IMR-90 (cell line): ENCODE measurements at regions not wholly inside any gene's neighbourhood (a gene's known extent, or its start where the extent isn't known, plus 50 kb on each side); places are given as distances from the start of the nearest gene placed in this dataset.

Experiments used
- ATAC-seq: fragments of 200-7000 bp; cut with Tn5 transposase; 2 replicates; pipeline ENCODE4 v1.9.1; 2020; ENCODE audit warnings: low read depth, mild to moderate bottlenecking, moderate library complexity
- BruUV-seq: library from RNA; stranded (reverse); fragments of 400-500 nt; replicated peaks from 2 replicates; lab custom pipeline; 2021; lab: Mats Ljungman, UMichigan
- CTCF ChIA-PET: fragments of 300-600 bp; formaldehyde crosslinking; extraction: SDS; loops from one replicate; lab custom pipeline; 2021; ENCODE audit warnings: antibody characterized with exemption; lab: Yijun Ruan, JAX
- POLR2A ChIA-PET: fragments of 300-600 bp; sonication (Branson Sonifier 250); formaldehyde crosslinking; loops from one replicate; lab custom pipeline; 2022; ENCODE audit warnings: antibody characterized with exemption; ENCODE audit not compliant: unreplicated experiment; lab: Charles Lee
- DNase-seq: peaks from one replicate; pipeline ENCODE4 v3.0.0; 2013
- H2AFZ ChIP-seq: replicated peaks from 2 replicates; pipeline ENCODE3; 2013; ENCODE audit warnings: low read length, mild to moderate bottlenecking; ENCODE audit not compliant: poor library complexity
- H2AK5ac ChIP-seq: 2 replicates; pipeline ENCODE4 v1.6.1; 2013; ENCODE audit warnings: low read depth, low read length, inconsistent platforms
- H2AK9ac ChIP-seq: replicated peaks from 2 replicates; pipeline ENCODE3; 2013; ENCODE audit warnings: mild to moderate bottlenecking, low read depth, low read length, moderate library complexity; ENCODE audit not compliant: poor library complexity
- H2BK120ac ChIP-seq: 2 replicates; pipeline ENCODE4 v1.6.1; 2013; ENCODE audit warnings: low read depth, low read length, inconsistent platforms
- H2BK15ac ChIP-seq: 3 replicates; pipeline ENCODE4 v1.6.1; 2013; ENCODE audit warnings: low read depth, low read length, inconsistent platforms
- H2BK20ac ChIP-seq: 2 replicates; pipeline ENCODE4 v1.6.1; 2013; ENCODE audit warnings: low read depth, mild to moderate bottlenecking, inconsistent platforms, low read length, moderate library complexity
- H2BK5ac ChIP-seq: 2 replicates; pipeline ENCODE4 v1.6.1; 2013; ENCODE audit warnings: mild to moderate bottlenecking, low read depth, low read length, inconsistent platforms; ENCODE audit not compliant: poor library complexity, severe bottlenecking
- H3K14ac ChIP-seq: replicated peaks from 2 replicates; pipeline ENCODE4 v1.6.1; 2013; ENCODE audit warnings: low read depth, low read length, inconsistent platforms
- H3K18ac ChIP-seq: 2 replicates; pipeline ENCODE4 v1.6.1; 2013; ENCODE audit warnings: low read depth, low read length, control low read depth
- H3K23ac ChIP-seq: 2 replicates; pipeline ENCODE4 v1.6.1; 2013; ENCODE audit warnings: low read depth, low read length, inconsistent platforms
- H3K27ac ChIP-seq: 2 replicates; pipeline ENCODE4 v1.5.1; 2013; ENCODE audit warnings: mild to moderate bottlenecking, control low read depth, low read length; ENCODE audit not compliant: insufficient read depth
- H3K27me3 ChIP-seq: 2 replicates; pipeline ENCODE4 v1.6.1; 2013; ENCODE audit warnings: low read length; ENCODE audit not compliant: control insufficient read depth, insufficient read depth
- H3K36me3 ChIP-seq: 2 replicates; pipeline ENCODE4 v1.6.1; 2013; ENCODE audit warnings: low read length, mixed read lengths; ENCODE audit not compliant: control insufficient read depth, insufficient read depth
- H3K4ac ChIP-seq: 2 replicates; pipeline ENCODE4 v1.6.1; 2013; ENCODE audit warnings: low read depth, low read length, inconsistent platforms
- H3K4me1 ChIP-seq: 2 replicates; pipeline ENCODE4 v1.6.1; 2013; ENCODE audit warnings: low read length, mixed read lengths; ENCODE audit not compliant: control insufficient read depth, insufficient read depth
- H3K4me2 ChIP-seq: 2 replicates; pipeline ENCODE4 v1.6.1; 2013; ENCODE audit warnings: low read depth, mild to moderate bottlenecking, control low read depth, low read length, moderate library complexity
- H3K4me3 ChIP-seq: 2 replicates; pipeline ENCODE4 v1.5.1; 2013; ENCODE audit warnings: low read depth, mild to moderate bottlenecking, control low read depth, low read length, moderate library complexity; ENCODE audit not compliant: insufficient read depth
- H3K56ac ChIP-seq: 2 replicates; pipeline ENCODE4 v1.6.1; 2013; ENCODE audit warnings: low read length, inconsistent platforms; ENCODE audit not compliant: insufficient read depth; ENCODE audit errors: extremely low read depth
- H3K79me1 ChIP-seq, 2 experiments: 2 replicates each; pipeline ENCODE4 v1.6.1; 2013; ENCODE audit warnings: low read length in 2 of 2, inconsistent platforms in 1 of 2, low read depth in 1 of 2
- H3K9ac ChIP-seq: 2 replicates; pipeline ENCODE4 v1.6.1; 2013; ENCODE audit warnings: low read depth, low read length, control low read depth
- H3K9me1 ChIP-seq: 2 replicates; pipeline ENCODE4 v1.6.1; 2013; ENCODE audit warnings: low read length, inconsistent platforms; ENCODE audit not compliant: insufficient read depth
- H3K9me3 ChIP-seq: 2 replicates; pipeline ENCODE4 v1.6.1; 2013; ENCODE audit warnings: low read length; ENCODE audit not compliant: control insufficient read depth, insufficient read depth
- H4K20me1 ChIP-seq: 2 replicates; pipeline ENCODE4 v1.6.1; 2013; ENCODE audit warnings: low read length, inconsistent platforms; ENCODE audit not compliant: insufficient read depth
- H4K5ac ChIP-seq: 2 replicates; pipeline ENCODE4 v1.6.1; 2013; ENCODE audit warnings: mild to moderate bottlenecking, low read depth, low read length, control low read depth
- H4K8ac ChIP-seq, 2 experiments: 2 replicates each; pipeline ENCODE4 v1.6.1; 2013; ENCODE audit warnings: low read depth in 2 of 2, low read length in 2 of 2, control low read depth in 1 of 2, inconsistent platforms in 1 of 2
- H4K91ac ChIP-seq: 2 replicates; pipeline ENCODE4 v1.6.1; 2013; ENCODE audit warnings: low read depth, low read length, inconsistent platforms; ENCODE audit not compliant: insufficient read depth
- BHLHE40 ChIP-seq: fragments of 150-350 bp; IDR thresholded peaks from 2 replicates; pipeline ENCODE4 v1.6.1; 2016; ENCODE audit warnings: mild to moderate bottlenecking, low read depth, low read length
- CEBPB ChIP-seq: IDR thresholded peaks from 2 replicates; pipeline ENCODE4 v1.6.1; 2012; ENCODE audit warnings: low read depth, low read length, improper control_type of control experiment
- CHD1 ChIP-seq: IDR thresholded peaks from 2 replicates; pipeline ENCODE4 v1.6.1; 2012; ENCODE audit warnings: low read depth, low read length, improper control_type of control experiment
- FOS ChIP-seq: fragments of 150-350 bp; IDR thresholded peaks from 2 replicates; pipeline ENCODE4 v1.6.1; 2016; ENCODE audit warnings: low read depth, low read length
- MAFK ChIP-seq: IDR thresholded peaks from 2 replicates; pipeline ENCODE4 v1.6.1; 2012; ENCODE audit warnings: low read depth, low read length, improper control_type of control experiment
- MAZ ChIP-seq: IDR thresholded peaks from 2 replicates; pipeline ENCODE4 v1.6.1; 2012; ENCODE audit warnings: low read depth, mild to moderate bottlenecking, low read length, improper control_type of control experiment, moderate library complexity, borderline replicate concordance
- MXI1 ChIP-seq: IDR thresholded peaks from 2 replicates; pipeline ENCODE4 v1.6.1; 2012; ENCODE audit warnings: low read depth, mild to moderate bottlenecking, low read length, moderate library complexity, borderline replicate concordance
- NFE2L2 ChIP-seq: fragments of 150-350 bp; IDR thresholded peaks from 2 replicates; pipeline ENCODE4 v1.6.1; 2016; ENCODE audit warnings: low read depth, mild to moderate bottlenecking, low read length
- POLR2A ChIP-seq: IDR thresholded peaks from 2 replicates; pipeline ENCODE4 v1.6.1; 2012; ENCODE audit warnings: mild to moderate bottlenecking, low read depth, low read length
- RAD21 ChIP-seq: IDR thresholded peaks from 2 replicates; pipeline ENCODE4 v1.6.1; 2012; ENCODE audit warnings: low read length, improper control_type of control experiment
- RCOR1 ChIP-seq: IDR thresholded peaks from 2 replicates; pipeline ENCODE4 v1.6.1; 2012; ENCODE audit warnings: mild to moderate bottlenecking, low read length, improper control_type of control experiment; ENCODE audit not compliant: insufficient replicate concordance
- RFX5 ChIP-seq: IDR thresholded peaks from 2 replicates; pipeline ENCODE4 v1.8.0; 2012; ENCODE audit warnings: low read depth, mild to moderate bottlenecking, low read length, moderate library complexity
- SMC3 ChIP-seq: fragments of 150-350 bp; IDR thresholded peaks from 2 replicates; pipeline ENCODE4 v1.6.1; 2016; ENCODE audit warnings: low read depth, mild to moderate bottlenecking, antibody characterized with exemption, low read length, moderate library complexity
- USF2 ChIP-seq: fragments of 150-350 bp; IDR thresholded peaks from 2 replicates; pipeline ENCODE4 v1.6.1; 2017; ENCODE audit warnings: mild to moderate bottlenecking, antibody characterized with exemption, low read length, low read depth
- WGBS, 2 experiments: methylation state at CpG; one replicate each; pipeline versions ENCODE4 v1.1.5 to v1.1.7; 2013; ENCODE audit warnings: missing lambda C conversion rate in 2 of 2; ENCODE audit not compliant: insufficient read length in 1 of 2; ENCODE audit errors: extremely low coverage in 2 of 2; 5-methylcytosine and 5-hydroxymethylcytosine counted together
- dilution Hi-C: fragments of 300-500 bp; cut with HindIII; formaldehyde crosslinking; loops from one replicate; pipeline ENCODE4 v1.14.3; 2018; ENCODE audit warnings: low sequenced_read_pairs; ENCODE audit not compliant: unreplicated experiment
- in situ Hi-C: fragments of 300-500 bp; cut with MboI; formaldehyde crosslinking; loops from 3 replicates; pipeline ENCODE4 v1.14.3; 2019; ENCODE audit warnings: low sequenced_read_pairs, inconsistent platforms, mixed read lengths
- intact Hi-C: fragments of 100-400 bp; cut with micrococcal nuclease; formaldehyde crosslinking; loops from 2 replicates; pipeline ENCODE4 v1.10.0; 2022
- TF ChIP-seq, protein P1 (sequence below): conservative IDR thresholded peaks from 2 replicates; pipeline ENCODE4 v1.5.1; 2012; ENCODE audit warnings: mild to moderate bottlenecking, low read depth, low read length, improper control_type of control experiment
- TF ChIP-seq, protein P2 (sequence below): fragments of 150-350 bp; IDR thresholded peaks from 2 replicates; pipeline ENCODE4 v1.6.1; 2016; ENCODE audit warnings: low read depth, mild to moderate bottlenecking, low read length, moderate library complexity, borderline replicate concordance

DNA sequence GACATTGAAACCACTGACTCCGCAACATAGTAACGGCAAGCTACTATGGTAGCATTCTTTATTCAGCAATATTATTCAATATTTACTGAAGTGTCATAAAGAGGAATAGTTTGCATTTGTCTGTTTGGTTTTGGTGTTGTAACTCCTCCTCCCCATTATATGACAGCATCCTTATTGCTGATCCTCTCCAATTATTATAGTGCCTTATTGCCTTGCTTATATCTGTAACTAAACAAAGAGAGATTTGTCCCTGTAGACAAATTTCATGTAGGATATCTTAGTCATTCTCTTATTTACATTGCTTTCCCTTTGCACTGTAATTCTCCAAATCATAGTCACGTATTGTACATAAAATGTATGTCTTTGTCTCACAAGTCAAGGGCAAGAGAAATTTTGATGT, 1041.2 kb upstream of the ZEB2 start:
- H3K4me3 ChIP-seq: no peak overlapping the region
- dilution Hi-C loops: no loop called here
- CTCF ChIA-PET: no interaction called here

More for the DNA sequence above, 1041.2 kb upstream of the ZEB2 start:
- Histone ChIP-seq H4K8ac (no peak overlapping the region), H2AK5ac (no peak overlapping the region), H2BK5ac (no peak overlapping the region), H3K4me2 (no peak overlapping the region), H3K56ac (no peak overlapping the region), H2AFZ (no peak overlapping the region), H3K4ac (no peak overlapping the region), H4K5ac (no peak overlapping the region), H3K4me1 (no peaks in the 10 kb centered on the region), H4K20me1 (no peaks in the 10 kb centered on the region), H3K14ac (no peak overlapping the region), H2BK120ac (no peak overlapping the region), H2BK20ac (no peak overlapping the region), H3K23ac (no peak overlapping the region), H3K79me1 (no peaks in the 10 kb centered on the region), H4K91ac (no peak overlapping the region), H2BK15ac (no peak overlapping the region), H3K27ac (no peak overlapping the region), H3K27me3 (no peaks in the 10 kb centered on the region), H2AK9ac (no peak overlapping the region), H3K9ac (no peak overlapping the region), H3K9me3 (no peaks in the 10 kb centered on the region), H3K36me3 (no peaks in the 10 kb centered on the region), H3K9me1 (no peaks in the 10 kb centered on the region), H3K18ac (no peak overlapping the region)
- WGBS, 2 experiments: no CpG with 5 or more reads among the region's 3 CpGs
- POLR2A ChIA-PET: no interaction called here
- intact Hi-C loops (no loop called here), in situ Hi-C loops (no loop called here)
- no peak for DNase-seq
- no TSS peak for BruUV-seq
- no peak for ATAC-seq
- TF ChIP-seq CHD1: no peak
- TF ChIP-seq RFX5: no peak
- no peak for TF ChIP-seq USF2
- no peak for TF ChIP-seq RCOR1
- no peak for TF ChIP-seq CEBPB
- TF ChIP-seq MAZ: no peak
- no peak for TF ChIP-seq MAFK
- TF ChIP-seq RAD21: no peak
- TF ChIP-seq FOS: no peak
- TF ChIP-seq, protein P1, sequence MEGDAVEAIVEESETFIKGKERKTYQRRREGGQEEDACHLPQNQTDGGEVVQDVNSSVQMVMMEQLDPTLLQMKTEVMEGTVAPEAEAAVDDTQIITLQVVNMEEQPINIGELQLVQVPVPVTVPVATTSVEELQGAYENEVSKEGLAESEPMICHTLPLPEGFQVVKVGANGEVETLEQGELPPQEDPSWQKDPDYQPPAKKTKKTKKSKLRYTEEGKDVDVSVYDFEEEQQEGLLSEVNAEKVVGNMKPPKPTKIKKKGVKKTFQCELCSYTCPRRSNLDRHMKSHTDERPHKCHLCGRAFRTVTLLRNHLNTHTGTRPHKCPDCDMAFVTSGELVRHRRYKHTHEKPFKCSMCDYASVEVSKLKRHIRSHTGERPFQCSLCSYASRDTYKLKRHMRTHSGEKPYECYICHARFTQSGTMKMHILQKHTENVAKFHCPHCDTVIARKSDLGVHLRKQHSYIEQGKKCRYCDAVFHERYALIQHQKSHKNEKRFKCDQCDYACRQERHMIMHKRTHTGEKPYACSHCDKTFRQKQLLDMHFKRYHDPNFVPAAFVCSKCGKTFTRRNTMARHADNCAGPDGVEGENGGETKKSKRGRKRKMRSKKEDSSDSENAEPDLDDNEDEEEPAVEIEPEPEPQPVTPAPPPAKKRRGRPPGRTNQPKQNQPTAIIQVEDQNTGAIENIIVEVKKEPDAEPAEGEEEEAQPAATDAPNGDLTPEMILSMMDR: no peak
- no peak for TF ChIP-seq POLR2A
- no peak for TF ChIP-seq SMC3
- TF ChIP-seq MXI1: no peak
- TF ChIP-seq, protein P2, sequence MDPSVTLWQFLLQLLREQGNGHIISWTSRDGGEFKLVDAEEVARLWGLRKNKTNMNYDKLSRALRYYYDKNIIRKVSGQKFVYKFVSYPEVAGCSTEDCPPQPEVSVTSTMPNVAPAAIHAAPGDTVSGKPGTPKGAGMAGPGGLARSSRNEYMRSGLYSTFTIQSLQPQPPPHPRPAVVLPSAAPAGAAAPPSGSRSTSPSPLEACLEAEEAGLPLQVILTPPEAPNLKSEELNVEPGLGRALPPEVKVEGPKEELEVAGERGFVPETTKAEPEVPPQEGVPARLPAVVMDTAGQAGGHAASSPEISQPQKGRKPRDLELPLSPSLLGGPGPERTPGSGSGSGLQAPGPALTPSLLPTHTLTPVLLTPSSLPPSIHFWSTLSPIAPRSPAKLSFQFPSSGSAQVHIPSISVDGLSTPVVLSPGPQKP: no peak
- no peak for TF ChIP-seq NFE2L2
- TF ChIP-seq BHLHE40: no peak
